Glomerular visceral epithelial cell (primary cell): ENCODE measurements at regions not wholly inside any gene's neighbourhood (a gene's known extent, or its start where the extent isn't known, plus 50 kb on each side); places are given as distances from the start of the nearest gene placed in this dataset.

Experiments
- DNase-seq: peaks from one replicate; pipeline ENCODE4 v3.0.0-alpha.2; 2016; ENCODE audit errors: extremely low spot score

- no peak for DNase-seq
Measured at GRCh38 chr7:41039981-41040380, 662.9 kb downstream of the INHBA start.

- DNase-seq: no peak
Measured at GRCh38 chr7:41039386-41039953, 663.4 kb downstream of the INHBA start.

- DNase-seq: no peak
Measured at GRCh38 chr7:41038211-41038610, 664.7 kb downstream of the INHBA start.

GRCh38 chr7:41037691-41038090 lies 665.2 kb downstream of the INHBA start:
- no peak for DNase-seq

GRCh38 chr7:41035794-41036193 lies 667.1 kb downstream of the INHBA start:
- no peak for DNase-seq

- DNase-seq: peak; percentile 25
Measured at GRCh38 chr7:41033500-41033899, 669.4 kb downstream of the INHBA start.

- DNase-seq: peak; percentile 25
Measured at GRCh38 chr7:41030673-41031072, 672.2 kb downstream of the INHBA start.

- peak; percentile 94 for DNase-seq
Measured at GRCh38 chr7:41029072-41029499, 673.8 kb downstream of the INHBA start.

GRCh38 chr7:41028580-41028979 lies 674.3 kb downstream of the INHBA start:
- no peak for DNase-seq

- peak; percentile 95 for DNase-seq
Measured at GRCh38 chr7:41027428-41028115, 675.3 kb downstream of the INHBA start.

- DNase-seq: peak; percentile 16
Measured at GRCh38 chr7:41024126-41024525, 678.8 kb downstream of the INHBA start.

GRCh38 chr7:41020056-41020455 lies 682.8 kb downstream of the INHBA start:
- DNase-seq: no peak

GRCh38 chr7:41013117-41013516 lies 689.8 kb downstream of the INHBA start:
- DNase-seq: no peak

GRCh38 chr7:41012041-41012440 lies 690.8 kb downstream of the INHBA start:
- no peak for DNase-seq

GRCh38 chr7:41010967-41011366 lies 691.9 kb downstream of the INHBA start:
- peak; percentile 55 for DNase-seq

GRCh38 chr7:41010418-41010817 lies 692.5 kb downstream of the INHBA start:
- DNase-seq: no peak

- DNase-seq: no peak
Measured at GRCh38 chr7:41007811-41008210, 695.1 kb downstream of the INHBA start.

- peak; percentile 45 for DNase-seq
Measured at GRCh38 chr7:41007351-41007751, 695.5 kb downstream of the INHBA start.

GRCh38 chr7:41006306-41006995 lies 696.4 kb downstream of the INHBA start:
- peak; percentile 50 for DNase-seq

- peak; percentile 91 for DNase-seq
Measured at GRCh38 chr7:41005374-41005901, 697.5 kb downstream of the INHBA start.

- no peak for DNase-seq
Measured at GRCh38 chr7:41003977-41004376, 698.9 kb downstream of the INHBA start.

- DNase-seq: no peak
Measured at GRCh38 chr7:41003611-41003940, 699.3 kb downstream of the INHBA start.
